ENCODE measurements at regions not wholly inside any gene's neighbourhood (a gene's known extent, or its start where the extent isn't known, plus 50 kb on each side); places are given as distances from the start of the nearest gene placed in this dataset.

DNA sequence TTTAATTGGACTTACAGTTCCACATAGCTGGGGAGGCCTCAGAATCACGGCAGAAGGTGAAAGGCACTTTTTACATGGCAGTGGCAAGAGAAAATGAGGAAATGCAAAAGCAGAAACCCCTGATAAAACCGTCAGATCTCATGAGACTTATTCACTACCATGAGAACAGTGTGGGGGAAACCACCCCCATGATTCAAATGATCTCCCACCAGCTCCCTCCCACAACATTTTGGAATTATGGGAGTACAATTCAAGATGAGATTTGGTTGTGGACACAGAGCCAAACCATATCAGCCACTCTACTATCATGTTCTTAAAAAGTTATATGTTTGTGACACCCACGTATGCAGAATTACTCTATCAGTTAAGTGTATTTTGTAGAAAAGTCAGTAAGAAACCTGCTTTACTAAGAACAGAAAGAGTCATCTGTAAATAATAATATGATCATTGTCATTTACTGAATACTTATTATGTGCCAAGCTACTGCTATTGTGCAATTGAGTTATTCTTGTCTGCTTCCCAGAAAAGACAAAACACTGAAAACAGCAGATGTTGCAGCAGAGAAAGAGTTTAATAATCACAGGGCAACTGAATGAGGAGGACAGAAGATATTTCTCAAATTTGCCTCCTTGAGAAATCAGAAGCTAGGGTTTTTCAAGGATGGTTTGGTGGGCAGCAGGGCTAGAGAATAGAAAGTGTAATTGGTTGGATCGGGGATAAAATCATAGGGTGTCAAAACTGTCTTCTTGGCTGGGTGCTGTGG is 207.7 kb upstream of the FGGY start:
- Histone ChIP-seq H3K4me2 (ENCODE audit: low read length) (no peak overlapping the region), H4K8ac (ENCODE audit: low read depth, low read length) (no peak overlapping the region), H3K36me3 (ENCODE audit: control insufficient read depth in 1 of 2, insufficient read depth in 2 of 2, low read length in 2 of 2) (no peaks in the 10 kb centered on the region), H3K79me2 (ENCODE audit: control insufficient read depth, insufficient read depth, low read length, poor library complexity) (no peaks in the 10 kb centered on the region), H4K91ac (ENCODE audit: low read depth, low read length) (no peak overlapping the region), H2BK120ac (ENCODE audit: insufficient read depth, low read length, poor library complexity) (no peak overlapping the region), H4K12ac (ENCODE audit: low read depth, low read length) (no peak overlapping the region), H3K14ac (ENCODE audit: low read length) (no peak overlapping the region), H2BK12ac (ENCODE audit: low read length) (no peak overlapping the region), H3K9me3 (ENCODE audit: insufficient read depth, low read depth, low read length) (no peaks in the 10 kb centered on the region), H3K27ac (ENCODE audit: low read depth, low read length) (no peak overlapping the region), H3K18ac (ENCODE audit: low read length) (no peak overlapping the region), H3K27me3 (ENCODE audit: insufficient read depth, low read length) (no peaks in the 10 kb centered on the region), H3K4me1 (ENCODE audit: control insufficient read depth in 1 of 2, insufficient read depth in 2 of 2, low read length in 2 of 2) (peaks cover 4 to 8% of the 10 kb centered on the region in 2 experiments), H3K4me3 (ENCODE audit: low read depth, low read length) (no peak overlapping the region), H3K9ac (ENCODE audit: low read length) (no peak overlapping the region), H3K79me1 (ENCODE audit: low read length) (no peaks in the 10 kb centered on the region), H2AFZ (ENCODE audit: insufficient read depth, low read length, poor library complexity) (no peak overlapping the region), H2BK5ac (ENCODE audit: low read depth, low read length, poor library complexity) (no peak overlapping the region), H3K23ac (ENCODE audit: low read length) (no peak overlapping the region), H3K4ac (ENCODE audit: low read depth, low read length) (no peak overlapping the region), H2AK5ac (ENCODE audit: low read length) (no peak overlapping the region)
- WGBS (ENCODE audit: extremely low coverage, insufficient coverage, insufficient read length) = no CpG with 5 or more reads among the region's 4 CpGs
- DNase-seq = no peak

DNA sequence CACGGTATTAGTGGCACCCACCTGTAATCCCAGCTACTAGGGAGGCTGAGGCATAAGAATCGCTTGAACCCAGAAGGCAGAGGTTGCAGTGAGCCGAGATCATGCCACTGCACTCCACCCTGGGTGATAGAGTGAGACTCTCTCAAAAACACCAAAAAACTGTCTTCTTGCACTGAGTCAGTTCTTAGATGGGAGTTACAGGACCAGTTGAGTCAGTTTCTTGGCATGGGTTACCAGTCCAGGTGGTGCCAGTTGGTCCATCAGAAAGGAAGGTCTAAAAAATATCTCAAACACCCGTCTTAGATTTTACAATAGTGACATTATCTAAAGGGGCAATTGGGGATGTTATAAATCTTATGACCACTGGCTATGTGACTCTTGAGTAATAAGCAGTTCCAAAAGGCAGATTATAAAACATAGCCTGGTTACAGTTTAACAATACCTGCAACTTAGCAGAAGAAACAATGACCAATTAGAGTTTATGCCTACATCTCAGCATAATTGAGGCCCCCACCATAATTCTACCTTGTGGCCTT is 206.9 kb upstream of the FGGY start:
- H3K36me3 ChIP-seq (ENCODE audit: control insufficient read depth in 1 of 2, insufficient read depth in 2 of 2, low read length in 2 of 2) = no peaks in the 10 kb centered on the region
- H3K14ac ChIP-seq (ENCODE audit: low read length) = no peak overlapping the region
- H4K12ac ChIP-seq (ENCODE audit: low read depth, low read length) = no peak overlapping the region
- H2BK5ac ChIP-seq (ENCODE audit: low read depth, low read length, poor library complexity) = no peak overlapping the region
- no peak overlapping the region for H3K18ac ChIP-seq (ENCODE audit: low read length)
- no peak overlapping the region for H3K4ac ChIP-seq (ENCODE audit: low read depth, low read length)
- no peak overlapping the region for H3K4me2 ChIP-seq (ENCODE audit: low read length)
- no peak overlapping the region for H3K4me3 ChIP-seq (ENCODE audit: low read depth, low read length)
- H4K91ac ChIP-seq (ENCODE audit: low read depth, low read length) = no peak overlapping the region
- H3K4me1 ChIP-seq (ENCODE audit: control insufficient read depth in 1 of 2, insufficient read depth in 2 of 2, low read length in 2 of 2) = peaks cover 0 to 5% of the 10 kb centered on the region in 2 experiments
- no peak overlapping the region for H3K23ac ChIP-seq (ENCODE audit: low read length)
- H3K79me1 ChIP-seq (ENCODE audit: low read length) = no peaks in the 10 kb centered on the region
- H2BK12ac ChIP-seq (ENCODE audit: low read length) = no peak overlapping the region
- H3K9ac ChIP-seq (ENCODE audit: low read length) = no peak overlapping the region
- no CpG with 5 or more reads among the region's 4 CpGs for WGBS (ENCODE audit: extremely low coverage, insufficient coverage, insufficient read length)
- H4K8ac ChIP-seq (ENCODE audit: low read depth, low read length) = no peak overlapping the region
- H3K9me3 ChIP-seq (ENCODE audit: insufficient read depth, low read depth, low read length) = no peaks in the 10 kb centered on the region
- H2BK120ac ChIP-seq (ENCODE audit: insufficient read depth, low read length, poor library complexity) = no peak overlapping the region
- no peaks in the 10 kb centered on the region for H3K27me3 ChIP-seq (ENCODE audit: insufficient read depth, low read length)
- H3K79me2 ChIP-seq (ENCODE audit: control insufficient read depth, insufficient read depth, low read length, poor library complexity) = no peaks in the 10 kb centered on the region
- H2AFZ ChIP-seq (ENCODE audit: insufficient read depth, low read length, poor library complexity) = no peak overlapping the region
- H2AK5ac ChIP-seq (ENCODE audit: low read length) = no peak overlapping the region
- no peak overlapping the region for H3K27ac ChIP-seq (ENCODE audit: low read depth, low read length)
- DNase-seq = no peak

DNA sequence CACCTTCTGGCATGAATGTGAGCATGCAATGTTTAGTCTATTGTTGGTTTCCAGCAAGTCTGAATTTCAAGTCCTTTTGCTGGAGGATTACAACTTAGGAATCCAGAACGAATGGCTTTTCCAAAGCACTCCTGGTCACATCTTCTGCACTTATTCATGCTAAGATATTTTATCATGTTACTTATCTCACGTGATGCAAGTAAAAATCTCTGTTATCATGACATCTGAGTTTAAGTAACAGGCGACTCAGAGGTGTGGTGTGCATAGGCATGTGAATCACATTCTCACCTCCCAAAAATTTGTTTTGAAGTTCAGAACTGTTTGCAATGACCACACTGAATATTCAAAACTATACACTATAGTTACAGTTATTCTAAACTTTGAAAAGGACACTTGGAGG is 204.8 kb upstream of the FGGY start:
- Histone ChIP-seq H3K79me1 (ENCODE audit: low read length) (no peaks in the 10 kb centered on the region), H3K4me1 (ENCODE audit: control insufficient read depth in 1 of 2, insufficient read depth in 2 of 2, low read length in 2 of 2) (peaks cover 0 to 5% of the 10 kb centered on the region in 2 experiments)
- WGBS (ENCODE audit: extremely low coverage, insufficient coverage, insufficient read length) = no CpG with 5 or more reads among the region's 3 CpGs

DNA sequence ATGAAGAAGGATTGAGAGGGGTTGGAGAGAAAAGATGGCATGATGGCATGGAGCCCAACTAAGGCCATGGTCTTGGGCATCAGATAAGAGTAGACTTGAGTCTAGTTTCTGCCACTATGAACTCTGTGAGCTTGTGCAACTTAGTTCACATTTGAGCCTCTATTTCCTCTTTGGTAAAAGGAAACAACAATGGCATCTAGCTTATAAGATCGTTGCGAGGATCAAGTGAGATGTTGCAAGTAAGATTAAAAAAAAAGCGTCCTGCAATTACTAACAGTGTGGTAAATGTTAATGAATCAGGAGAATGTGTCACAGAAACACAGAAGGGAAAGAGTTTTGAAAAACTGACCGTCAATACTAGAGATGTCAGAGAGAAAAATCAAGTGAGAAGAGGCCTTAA is 202.9 kb upstream of the FGGY start:
- Histone ChIP-seq H3K4me1 (ENCODE audit: control insufficient read depth in 1 of 2, insufficient read depth in 2 of 2, low read length in 2 of 2) (peaks cover 0 to 5% of the 10 kb centered on the region in 2 experiments), H2BK5ac (ENCODE audit: low read depth, low read length, poor library complexity) (no peak overlapping the region), H2BK12ac (ENCODE audit: low read length) (no peak overlapping the region), H3K27ac (ENCODE audit: low read depth, low read length) (no peak overlapping the region), H3K79me1 (ENCODE audit: low read length) (no peaks in the 10 kb centered on the region), H3K4me2 (ENCODE audit: low read length) (no peak overlapping the region), H3K9me3 (ENCODE audit: insufficient read depth, low read depth, low read length) (no peaks in the 10 kb centered on the region), H3K18ac (ENCODE audit: low read length) (no peak overlapping the region), H4K12ac (ENCODE audit: low read depth, low read length) (no peak overlapping the region), H3K9ac (ENCODE audit: low read length) (no peak overlapping the region), H2AK5ac (ENCODE audit: low read length) (no peak overlapping the region), H3K36me3 (ENCODE audit: control insufficient read depth in 1 of 2, insufficient read depth in 2 of 2, low read length in 2 of 2) (no peaks in the 10 kb centered on the region), H3K4ac (ENCODE audit: low read depth, low read length) (no peak overlapping the region), H4K8ac (ENCODE audit: low read depth, low read length) (no peak overlapping the region), H2BK120ac (ENCODE audit: insufficient read depth, low read length, poor library complexity) (no peak overlapping the region), H3K4me3 (ENCODE audit: low read depth, low read length) (no peak overlapping the region), H4K91ac (ENCODE audit: low read depth, low read length) (no peak overlapping the region), H2AFZ (ENCODE audit: insufficient read depth, low read length, poor library complexity) (no peak overlapping the region), H3K14ac (ENCODE audit: low read length) (no peak overlapping the region), H3K23ac (ENCODE audit: low read length) (no peak overlapping the region), H3K27me3 (ENCODE audit: insufficient read depth, low read length) (no peaks in the 10 kb centered on the region), H3K79me2 (ENCODE audit: control insufficient read depth, insufficient read depth, low read length, poor library complexity) (no peaks in the 10 kb centered on the region)
- no peak for DNase-seq
- no CpG with 5 or more reads among the region's 4 CpGs for WGBS (ENCODE audit: extremely low coverage, insufficient coverage, insufficient read length)

More for the DNA sequence above, 204.8 kb upstream of the FGGY start:
- H4K8ac ChIP-seq (ENCODE audit: low read depth, low read length) = no peak overlapping the region
- no peak overlapping the region for H3K18ac ChIP-seq (ENCODE audit: low read length)
- H2BK12ac ChIP-seq (ENCODE audit: low read length) = no peak overlapping the region
- no peak overlapping the region for H3K27ac ChIP-seq (ENCODE audit: low read depth, low read length)
- H3K14ac ChIP-seq (ENCODE audit: low read length) = no peak overlapping the region
- H2AK5ac ChIP-seq (ENCODE audit: low read length) = no peak overlapping the region
- no peaks in the 10 kb centered on the region for H3K79me2 ChIP-seq (ENCODE audit: control insufficient read depth, insufficient read depth, low read length, poor library complexity)
- H3K23ac ChIP-seq (ENCODE audit: low read length) = no peak overlapping the region
- DNase-seq = peak; percentile 71 to 94
- H3K4ac ChIP-seq (ENCODE audit: low read depth, low read length) = no peak overlapping the region
- no peak overlapping the region for H4K12ac ChIP-seq (ENCODE audit: low read depth, low read length)
- H3K4me2 ChIP-seq (ENCODE audit: low read length) = no peak overlapping the region
- H3K9me3 ChIP-seq (ENCODE audit: insufficient read depth, low read depth, low read length) = no peaks in the 10 kb centered on the region
- no peak overlapping the region for H4K91ac ChIP-seq (ENCODE audit: low read depth, low read length)
- H2AFZ ChIP-seq (ENCODE audit: insufficient read depth, low read length, poor library complexity) = no peak overlapping the region
- H3K9ac ChIP-seq (ENCODE audit: low read length) = no peak overlapping the region
- H3K27me3 ChIP-seq (ENCODE audit: insufficient read depth, low read length) = no peaks in the 10 kb centered on the region
- H2BK5ac ChIP-seq (ENCODE audit: low read depth, low read length, poor library complexity) = no peak overlapping the region
- no peaks in the 10 kb centered on the region for H3K36me3 ChIP-seq (ENCODE audit: control insufficient read depth in 1 of 2, insufficient read depth in 2 of 2, low read length in 2 of 2)
- H3K4me3 ChIP-seq (ENCODE audit: low read depth, low read length) = no peak overlapping the region
- H2BK120ac ChIP-seq (ENCODE audit: insufficient read depth, low read length, poor library complexity) = no peak overlapping the region

Data from trophoblast cell (in vitro differentiated cells and primary cell).